ENCODE measurements at regions not wholly inside any gene's neighbourhood (a gene's known extent, or its start where the extent isn't known, plus 50 kb on each side); places are given as distances from the start of the nearest gene placed in this dataset.

GRCh38 chr20:17823409-17824144 lies 123.8 kb downstream of the BANF2 start:
- TF ChIP-seq CTCF (conservative IDR thresholded peaks at IDR 0.05; ENCODE audit: low read depth, low read length) (no peak), USF2 (IDR thresholded peaks at IDR 0.05; ENCODE audit: low read depth, low read length) (no peak)

Data from IMR-90 (cell line).